ENCODE measurements at regions not wholly inside any gene's neighbourhood (a gene's known extent, or its start where the extent isn't known, plus 50 kb on each side); places are given as distances from the start of the nearest gene placed in this dataset.

- TF ChIP-seq CTCF (conservative IDR thresholded peaks at IDR 0.05 in 1 of 2, IDR thresholded peaks at IDR 0.05 in 1 of 2; ENCODE audit: extremely low read depth in 1 of 2, insufficient read depth in 1 of 2, low read depth in 1 of 2, low read length in 2 of 2) (no peak), EZH2 (IDR thresholded peaks at IDR 0.05; ENCODE audit: borderline replicate concordance, low read length) (no peak)
These were observed 135.8 kb upstream of the PEG3 start for GRCh38 chr19:56976300-56976699.
